ENCODE measurements at regions not wholly inside any gene's neighbourhood (a gene's known extent, or its start where the extent isn't known, plus 50 kb on each side); places are given as distances from the start of the nearest gene placed in this dataset.

- H4K20me1 ChIP-seq (ENCODE audit: control insufficient read depth, insufficient read depth), result no peaks in the 10 kb centered on the region
- in situ Hi-C loops (cut with MboI) (no loop called here), intact Hi-C loops (cut with micrococcal nuclease; ENCODE audit: unreplicated experiment) (no loop called here)
- no TSS peak for BruUV-seq (replicated peaks)
- DNase-seq (ENCODE audit: low read depth, low spot score), result peak; percentile 7
- H3K9me3 ChIP-seq (replicated peaks; ENCODE audit: control insufficient read depth, insufficient read depth, low read length), result no peaks in the 10 kb centered on the region
- WGBS (ENCODE audit: insufficient coverage, insufficient replicate concordance, low lambda C conversion rate, missing lambda C conversion rate), result 10% methylated on average over 9 of the region's 9 CpGs
- SMC1A ChIA-PET (ENCODE audit: uncharacterized antibody, unreplicated experiment), result no interaction called here
- peak overlapping the region; percentile 53 for H3K4me2 ChIP-seq (ENCODE audit: control insufficient read depth, insufficient read depth)
- no peak overlapping the region for H3K27ac ChIP-seq (ENCODE audit: control insufficient read depth, insufficient read depth)
- H3K27me3 ChIP-seq (replicated peaks in 1 of 2; ENCODE audit: control insufficient read depth in 2 of 2, insufficient read depth in 2 of 2, low read length in 1 of 2), result no peaks in the 10 kb centered on the region
- RAD21 ChIA-PET (ENCODE audit: unreplicated experiment), result no interaction called here
- H2AFZ ChIP-seq (ENCODE audit: control insufficient read depth, low read depth, low read length), result no peak overlapping the region
- peak; percentile 88 for FAIRE-seq
- CTCF ChIA-PET, result no interaction called here
- H3K4me3 ChIP-seq, result no peak overlapping the region
- H3K4me1 ChIP-seq (ENCODE audit: control insufficient read depth, insufficient read depth, low read length), result peaks cover 16% of the 10 kb centered on the region
- peak; percentile 100 for ATAC-seq
- POLR2A ChIA-PET, result no interaction called here
- H3K9ac ChIP-seq (ENCODE audit: control insufficient read depth, insufficient read depth, low read length), result no peak overlapping the region
- no peaks in the 10 kb centered on the region for H3K36me3 ChIP-seq (ENCODE audit: control insufficient read depth in 2 of 2, insufficient read depth in 2 of 2, low read length in 1 of 2)
- H3K79me2 ChIP-seq (ENCODE audit: control insufficient read depth, insufficient read depth, low read length), result no peaks in the 10 kb centered on the region
- TF ChIP-seq ZNF687 (IDR thresholded peaks at IDR 0.05), result no peak
- TF ChIP-seq IRF4 (IDR thresholded peaks at IDR 0.05; ENCODE audit: low read depth, low read length), result peak; percentile 68; the same call in 1 of the 2 replicates
- TF ChIP-seq EED (IDR thresholded peaks at IDR 0.05; ENCODE audit: low read depth), result peak; percentile 78
- 0 out of 2 replicates have a peak, but pooled peaks have one; percentile 13 for TF ChIP-seq RAD21 (IDR thresholded peaks at IDR 0.05; ENCODE audit: insufficient read depth, low read depth, low read length)
- no peak for TF ChIP-seq ETV6 (conservative IDR thresholded peaks at IDR 0.05 in 1 of 2, IDR thresholded peaks at IDR 0.05 in 1 of 2; ENCODE audit: borderline replicate concordance in 1 of 2, low read depth in 1 of 2)
- no peak for TF ChIP-seq ATF2 (IDR thresholded peaks at IDR 0.05; ENCODE audit: low read length)
- no peak for TF ChIP-seq CEBPZ (IDR thresholded peaks at IDR 0.05; ENCODE audit: low read depth, low read length)
- TF ChIP-seq CBX5 (IDR thresholded peaks at IDR 0.05; ENCODE audit: low read depth), result 0 out of 2 replicates have a peak, but pooled peaks have one; percentile 30
- TF ChIP-seq IKZF2 (IDR thresholded peaks at IDR 0.05), result peak in 1 of 2 experiments; percentile 8; a peak in 1 of 4 replicates
- TF ChIP-seq RFX5 (IDR thresholded peaks at IDR 0.05; ENCODE audit: low read depth, low read length), result no peak
- TF ChIP-seq RUNX3 (IDR thresholded peaks at IDR 0.05; ENCODE audit: low read length), result peak; percentile 72
- TF ChIP-seq EP300 (IDR thresholded peaks at IDR 0.05; ENCODE audit: borderline replicate concordance in 1 of 2, control insufficient read depth in 1 of 2, low read depth in 2 of 2, low read length in 2 of 2), result peak in 1 of 2 experiments; percentile 11; a peak in 1 of 4 replicates
- TF ChIP-seq RAD51 (IDR thresholded peaks at IDR 0.05), result no peak
- TF ChIP-seq SPI1 (IDR thresholded peaks at IDR 0.05; ENCODE audit: borderline replicate concordance, insufficient read depth, low read depth, low read length), result peak; percentile 100
- TF ChIP-seq ZNF24 (IDR thresholded peaks at IDR 0.05), result no peak
- peak in 1 of 2 experiments; percentile 67; a peak in 2 of 4 replicates for TF ChIP-seq SRF (IDR thresholded peaks at IDR 0.05; ENCODE audit: low read depth in 2 of 2, low read length in 2 of 2)
These were observed 388.6 kb upstream of the TNP1 start for GRCh38 chr2:217248312-217248935.

Data from GM12878 (cell line).